HG03135 (cell line): ENCODE measurements at regions not wholly inside any gene's neighbourhood (a gene's known extent, or its start where the extent isn't known, plus 50 kb on each side); places are given as distances from the start of the nearest gene placed in this dataset.
"Not testable (repeated sequence)": the region's sequence is repeated elsewhere in the genome, so short reads cannot be mapped to it uniquely, and the experiment has no call there.

Experiments used
- ATAC-seq: cut with Tn5 transposase; IDR thresholded peaks from one replicate; pipeline ENCODE4 v1.9.1; 2021; ENCODE audit warnings: mild to moderate bottlenecking, moderate library complexity; ENCODE audit not compliant: unreplicated experiment

- ATAC-seq, result no peak
Observed at GRCh38 chr3:180409883-180410282, 192.1 kb upstream of the TTC14 start.

DNA sequence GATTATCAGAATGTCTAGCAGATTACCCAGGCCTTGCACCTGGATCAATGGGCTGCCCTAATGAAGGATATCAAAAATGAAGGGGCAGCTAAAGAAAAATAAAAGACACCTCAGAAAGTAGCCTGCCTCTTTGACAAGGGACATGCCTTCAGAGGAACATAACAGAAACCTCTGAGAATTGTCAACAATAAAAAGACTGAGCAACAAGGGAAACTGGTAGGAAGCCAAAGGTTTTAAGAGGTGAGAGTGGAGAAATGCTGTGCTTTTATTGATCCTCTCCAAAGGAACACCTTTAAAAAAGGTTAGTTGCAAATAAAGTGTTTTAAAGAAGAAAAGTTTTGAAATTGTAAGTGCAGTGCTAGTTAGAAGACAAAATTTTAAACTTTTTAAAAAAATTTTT is 187.8 kb upstream of the TTC14 start:
- no peak for ATAC-seq

DNA sequence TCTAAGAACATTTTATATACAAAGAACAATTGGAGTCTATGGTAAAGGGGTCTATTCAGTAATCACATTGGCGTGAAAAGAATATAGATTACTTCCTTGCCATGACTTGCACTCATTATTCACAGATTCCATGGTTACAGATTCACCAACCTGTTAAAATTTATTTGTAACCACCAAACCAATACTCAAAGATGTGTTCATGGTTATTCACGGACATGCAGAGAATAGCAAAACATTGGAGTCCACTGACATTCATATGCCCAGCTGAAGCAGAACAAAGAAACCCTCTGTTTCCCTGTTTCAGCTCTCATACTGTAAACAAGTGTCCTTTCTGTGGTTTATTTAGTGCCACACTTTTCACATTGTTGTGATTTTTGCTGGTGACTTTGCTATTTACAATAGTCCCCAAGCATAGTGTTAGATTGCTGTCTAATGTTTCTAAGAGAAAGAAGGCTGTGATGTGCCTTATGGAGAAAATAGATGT is 185.8 kb upstream of the TTC14 start:
- no peak for ATAC-seq

DNA sequence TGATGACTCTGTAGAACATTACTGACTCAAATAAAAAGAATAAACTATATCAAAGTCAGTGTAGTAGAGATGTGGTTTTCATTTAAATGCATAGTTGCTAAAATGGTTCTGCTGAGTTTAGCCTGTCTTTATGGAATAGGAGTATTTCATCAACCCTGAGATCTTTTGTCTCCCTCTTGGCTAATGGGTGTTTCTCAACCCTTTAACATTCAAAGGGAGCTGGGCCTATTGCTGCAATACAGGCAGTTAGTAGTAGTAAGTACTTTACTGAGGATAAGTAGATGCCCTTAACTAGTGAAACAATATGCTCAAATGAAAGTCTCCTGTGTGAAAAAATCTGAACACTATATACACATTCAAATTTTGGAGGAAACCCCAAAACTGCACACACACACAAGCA is 184.7 kb upstream of the TTC14 start:
- no peak for ATAC-seq

DNA sequence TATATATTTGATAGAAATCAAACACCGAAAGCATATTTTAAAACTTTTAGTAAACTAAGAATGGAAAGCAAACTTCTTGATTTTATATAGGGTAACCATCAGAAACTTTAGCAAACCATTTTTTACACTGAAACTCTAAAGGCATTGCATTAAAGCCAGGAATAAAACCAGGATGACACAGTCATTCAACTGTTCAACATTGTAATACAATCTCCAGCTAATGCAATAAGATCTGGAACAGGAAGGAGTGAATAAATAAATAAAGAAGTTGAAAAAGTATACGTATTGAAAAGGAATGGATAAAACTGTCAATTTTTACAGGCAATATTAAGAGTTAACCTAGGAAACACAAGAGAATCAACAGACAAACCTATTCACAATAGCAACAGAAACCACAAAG is 181.9 kb upstream of the TTC14 start:
- ATAC-seq, result no peak

DNA sequence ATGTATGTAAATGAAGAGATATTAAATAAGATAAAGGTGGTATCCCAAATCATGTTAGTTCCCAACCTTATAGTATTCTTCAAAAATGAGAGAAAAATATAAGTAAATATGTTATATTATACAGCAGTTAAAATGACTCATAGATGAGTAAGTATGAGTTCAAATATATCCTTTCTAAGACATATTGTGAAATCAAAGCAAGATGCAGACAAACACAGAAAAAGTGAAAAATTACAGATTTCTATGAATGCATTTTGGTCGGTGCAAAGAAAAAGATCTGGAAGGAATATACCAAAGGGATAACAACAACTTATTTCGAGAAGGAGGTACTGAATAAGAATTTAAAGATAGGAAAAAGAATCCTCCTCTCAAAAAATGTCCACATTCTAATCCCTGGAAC is 181.2 kb upstream of the TTC14 start:
- ATAC-seq, result no peak

- no peak for ATAC-seq
Observed at GRCh38 chr3:180421221-180421620, 180.7 kb upstream of the TTC14 start.

- ATAC-seq, result no peak
Observed at GRCh38 chr3:180421721-180422120, 180.2 kb upstream of the TTC14 start.

DNA sequence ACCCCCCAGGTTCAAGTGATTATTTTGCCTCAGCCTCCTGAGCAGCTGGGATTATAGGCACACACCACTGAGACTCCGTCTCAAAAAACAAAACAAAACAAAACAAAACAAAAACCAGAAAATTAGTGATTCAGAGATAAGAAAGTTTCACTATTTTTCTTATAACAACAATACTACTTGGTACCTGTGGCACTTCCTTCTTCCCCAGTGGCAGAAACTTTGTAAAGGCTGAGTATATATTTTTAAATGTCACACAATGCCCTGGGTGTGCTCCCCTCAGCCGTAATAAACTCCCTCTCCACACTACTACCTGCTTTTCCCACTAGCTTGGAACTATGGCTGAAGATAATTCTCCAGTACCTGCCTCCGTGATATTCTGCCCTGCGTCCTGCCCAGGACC is 177.7 kb upstream of the TTC14 start:
- ATAC-seq, result not testable (repeated sequence)

DNA sequence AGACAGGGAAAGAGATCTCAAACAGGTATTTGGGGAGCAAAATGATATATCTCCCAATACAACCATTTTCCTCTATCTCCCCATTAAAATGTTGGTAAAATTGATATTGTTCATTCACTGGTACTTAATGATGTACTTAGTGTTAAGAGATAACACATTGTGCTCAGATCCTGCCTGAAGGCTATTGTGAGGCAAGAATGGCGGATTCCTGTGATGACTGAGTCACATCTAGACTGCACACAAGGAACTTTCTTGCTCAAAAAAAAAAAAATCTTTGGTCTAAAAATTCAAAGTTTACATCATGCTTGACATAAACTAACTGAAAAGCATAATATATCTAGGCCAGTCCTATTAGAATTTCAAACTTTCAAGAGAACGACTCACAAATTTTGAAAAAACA is 171.1 kb upstream of the TTC14 start:
- ATAC-seq, result no peak

DNA sequence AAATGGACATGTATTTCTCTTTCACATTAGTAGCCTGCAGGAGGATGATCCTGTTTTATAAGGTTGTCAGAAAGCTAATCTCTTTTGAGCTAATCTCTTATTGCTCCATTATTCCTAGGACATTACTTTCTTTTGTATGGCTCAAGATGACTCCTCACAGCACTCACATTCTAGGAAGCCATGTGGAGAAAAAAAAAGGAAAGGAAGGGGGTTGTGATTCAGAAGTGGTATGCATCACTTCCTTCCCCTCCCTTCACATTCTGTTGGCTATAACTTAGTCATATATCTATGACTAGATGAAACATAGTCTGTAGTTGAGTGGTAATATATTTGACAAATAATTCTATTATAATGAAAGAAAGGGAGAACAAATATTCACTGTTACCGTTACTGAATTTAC is 168.8 kb upstream of the TTC14 start:
- no peak for ATAC-seq

DNA sequence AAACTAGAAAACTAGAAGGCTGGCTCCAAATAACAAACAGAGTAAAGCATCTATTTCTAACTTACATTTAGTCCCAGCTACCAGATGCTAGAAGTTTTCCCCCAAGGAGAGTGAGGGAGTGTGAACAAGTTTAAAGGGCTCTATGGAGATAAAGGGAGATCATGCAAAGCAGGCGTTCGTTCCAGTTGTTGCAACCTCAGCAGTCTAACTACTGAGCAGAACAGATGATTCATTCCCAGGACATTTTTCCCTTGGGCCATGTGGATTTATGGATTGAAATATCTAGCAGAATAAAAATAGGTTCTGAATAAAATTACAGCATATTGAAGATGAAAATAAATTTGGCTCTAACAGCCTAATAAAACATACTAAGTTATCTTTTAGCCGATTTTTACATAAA is 154.8 kb upstream of the TTC14 start:
- no peak for ATAC-seq

- not testable (repeated sequence) for ATAC-seq
Observed at GRCh38 chr3:180448407-180448806, 153.6 kb upstream of the TTC14 start.

GRCh38 chr3:180457225-180457624 is 144.7 kb upstream of the TTC14 start:
- no peak for ATAC-seq

DNA sequence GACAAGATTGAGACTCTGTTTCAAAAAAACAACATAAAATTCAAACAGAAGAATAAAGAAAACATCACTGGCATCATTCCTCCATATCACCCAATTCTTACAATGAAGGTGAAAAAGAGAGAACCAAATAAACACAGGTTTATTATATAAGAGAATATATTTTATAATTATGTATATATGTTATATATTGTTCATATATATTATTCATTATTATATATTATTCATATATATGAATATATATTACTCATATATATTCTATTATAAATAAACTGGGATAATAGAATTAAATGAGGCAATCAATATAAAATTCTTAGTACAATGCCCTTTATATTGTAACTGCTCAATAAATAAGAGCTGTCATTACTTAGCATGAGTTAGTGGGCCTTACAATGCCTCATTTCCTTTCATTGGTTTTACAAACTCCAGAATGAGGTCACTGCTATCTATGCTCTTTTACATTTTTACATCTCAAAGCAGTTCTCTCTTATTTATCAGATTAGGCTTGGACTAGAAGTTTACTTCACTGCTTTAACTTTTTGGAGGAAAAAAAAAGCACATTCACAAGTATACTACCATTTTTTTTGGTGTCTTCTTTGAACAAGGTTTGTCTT is 135.5 kb upstream of the TTC14 start:
- no peak for ATAC-seq

DNA sequence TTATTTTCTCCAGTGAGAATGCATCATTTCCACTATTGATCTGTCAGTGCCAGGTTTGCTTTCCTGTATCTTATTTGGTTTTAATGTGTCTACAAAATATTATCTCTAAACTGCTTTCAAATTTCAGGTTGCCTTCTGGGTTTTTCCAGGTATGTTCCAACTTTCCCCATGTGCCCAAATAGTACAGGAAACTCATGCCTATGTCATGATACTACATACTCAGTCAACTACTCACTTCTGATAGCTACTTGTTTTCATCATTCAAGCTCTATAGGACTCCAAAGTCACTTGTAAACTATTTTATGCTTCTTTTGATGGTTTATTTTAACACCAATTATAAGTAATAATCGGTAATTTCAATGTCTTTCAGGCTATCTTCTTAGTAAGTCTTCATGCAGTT is 134.8 kb upstream of the TTC14 start:
- no peak for ATAC-seq

GRCh38 chr3:180469149-180469548 is 132.8 kb upstream of the TTC14 start:
- ATAC-seq, result no peak

- no peak for ATAC-seq
Observed at GRCh38 chr3:180478695-180479094, 123.3 kb upstream of the TTC14 start.

DNA sequence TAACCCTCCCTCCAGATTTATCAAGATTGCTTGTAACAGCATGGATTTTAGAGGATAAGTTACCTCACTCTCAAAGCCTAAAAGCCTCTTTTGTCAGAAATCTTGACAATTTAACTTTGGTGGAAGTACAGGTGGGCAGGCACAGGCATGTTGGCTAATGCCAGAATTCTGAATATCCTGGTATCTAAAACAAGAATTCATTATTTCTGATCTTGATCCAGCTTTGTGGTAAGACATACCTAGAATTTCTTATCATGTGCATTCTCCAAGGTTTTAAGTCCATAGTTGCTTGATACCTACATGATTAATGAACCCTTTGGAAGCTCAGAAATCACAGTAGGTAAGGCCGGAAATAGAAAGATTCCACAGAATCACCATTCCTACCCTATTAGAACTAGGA is 109.9 kb upstream of the TTC14 start:
- ATAC-seq, result no peak

- ATAC-seq, result no peak
Observed at GRCh38 chr3:180496995-180497394, 105.0 kb upstream of the TTC14 start.

GRCh38 chr3:180516368-180516767 is 85.6 kb upstream of the TTC14 start:
- ATAC-seq, result no peak

DNA sequence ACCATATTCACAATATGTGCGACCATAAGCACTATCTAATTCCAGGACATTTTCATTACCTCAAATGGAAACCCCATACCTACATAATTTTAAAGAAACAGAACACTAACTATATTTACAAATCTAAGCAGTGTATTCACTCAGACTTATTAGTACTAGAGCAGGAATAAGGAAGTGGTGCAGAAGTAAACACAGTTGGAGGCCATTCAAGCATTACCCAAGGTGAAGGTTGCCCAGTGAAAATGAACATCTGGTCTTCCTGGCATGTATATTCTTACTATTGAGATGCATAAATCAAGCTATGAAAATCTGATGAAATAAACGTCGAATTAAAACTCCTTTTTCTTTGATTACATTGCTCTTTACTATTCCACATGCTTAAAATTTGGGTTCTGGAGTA is 78.9 kb upstream of the TTC14 start:
- ATAC-seq, result no peak

DNA sequence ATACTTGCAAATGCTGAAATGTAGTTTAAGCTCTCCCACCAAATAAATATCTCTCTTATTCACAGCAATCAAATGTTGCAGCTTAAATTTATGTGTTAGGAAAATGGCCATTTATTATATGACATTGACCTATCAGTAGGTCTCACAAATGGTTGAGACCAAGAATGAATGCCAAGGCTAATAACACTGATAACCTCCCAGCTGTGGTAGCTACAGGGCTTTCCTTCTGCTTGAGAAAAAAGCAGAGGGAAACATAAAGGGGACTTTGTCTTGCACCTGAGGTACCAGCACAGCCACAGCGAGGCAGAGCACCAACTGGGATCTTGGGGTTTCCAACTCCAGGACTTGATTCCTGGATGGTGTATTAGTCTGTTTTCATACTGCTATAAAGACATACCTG is 73.1 kb upstream of the TTC14 start:
- ATAC-seq, result no peak
